ENCODE measurements at regions not wholly inside any gene's neighbourhood (a gene's known extent, or its start where the extent isn't known, plus 50 kb on each side); places are given as distances from the start of the nearest gene placed in this dataset.

DNA sequence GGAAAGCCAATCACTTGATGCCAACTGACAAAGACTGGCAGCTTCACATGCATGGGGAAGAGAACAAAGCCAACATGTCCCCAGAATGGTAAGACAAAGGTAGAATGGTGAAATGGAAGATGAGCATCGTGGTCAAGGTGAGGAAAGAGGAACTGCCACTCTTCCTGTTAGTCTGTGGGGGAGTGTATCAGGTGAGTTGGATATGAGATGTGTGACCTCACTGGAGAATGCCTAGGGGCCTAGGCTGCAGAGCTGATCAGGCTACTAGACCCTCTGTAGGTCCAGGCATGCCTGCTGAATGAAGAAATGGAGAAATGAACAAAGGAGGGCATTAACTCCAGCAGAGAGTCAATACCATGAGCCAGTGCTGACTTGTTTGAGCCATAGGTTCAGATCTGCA, 112.4 kb upstream of the SLC1A3 start:
- H3K27ac ChIP-seq (replicated peaks): no peak overlapping the region
- TF ChIP-seq, protein P1, sequence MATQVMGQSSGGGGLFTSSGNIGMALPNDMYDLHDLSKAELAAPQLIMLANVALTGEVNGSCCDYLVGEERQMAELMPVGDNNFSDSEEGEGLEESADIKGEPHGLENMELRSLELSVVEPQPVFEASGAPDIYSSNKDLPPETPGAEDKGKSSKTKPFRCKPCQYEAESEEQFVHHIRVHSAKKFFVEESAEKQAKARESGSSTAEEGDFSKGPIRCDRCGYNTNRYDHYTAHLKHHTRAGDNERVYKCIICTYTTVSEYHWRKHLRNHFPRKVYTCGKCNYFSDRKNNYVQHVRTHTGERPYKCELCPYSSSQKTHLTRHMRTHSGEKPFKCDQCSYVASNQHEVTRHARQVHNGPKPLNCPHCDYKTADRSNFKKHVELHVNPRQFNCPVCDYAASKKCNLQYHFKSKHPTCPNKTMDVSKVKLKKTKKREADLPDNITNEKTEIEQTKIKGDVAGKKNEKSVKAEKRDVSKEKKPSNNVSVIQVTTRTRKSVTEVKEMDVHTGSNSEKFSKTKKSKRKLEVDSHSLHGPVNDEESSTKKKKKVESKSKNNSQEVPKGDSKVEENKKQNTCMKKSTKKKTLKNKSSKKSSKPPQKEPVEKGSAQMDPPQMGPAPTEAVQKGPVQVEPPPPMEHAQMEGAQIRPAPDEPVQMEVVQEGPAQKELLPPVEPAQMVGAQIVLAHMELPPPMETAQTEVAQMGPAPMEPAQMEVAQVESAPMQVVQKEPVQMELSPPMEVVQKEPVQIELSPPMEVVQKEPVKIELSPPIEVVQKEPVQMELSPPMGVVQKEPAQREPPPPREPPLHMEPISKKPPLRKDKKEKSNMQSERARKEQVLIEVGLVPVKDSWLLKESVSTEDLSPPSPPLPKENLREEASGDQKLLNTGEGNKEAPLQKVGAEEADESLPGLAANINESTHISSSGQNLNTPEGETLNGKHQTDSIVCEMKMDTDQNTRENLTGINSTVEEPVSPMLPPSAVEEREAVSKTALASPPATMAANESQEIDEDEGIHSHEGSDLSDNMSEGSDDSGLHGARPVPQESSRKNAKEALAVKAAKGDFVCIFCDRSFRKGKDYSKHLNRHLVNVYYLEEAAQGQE (IDR thresholded peaks at IDR 0.05; ENCODE audit: insufficient replicate concordance, low read depth): no peak
- TF ChIP-seq SPI1 (IDR thresholded peaks at IDR 0.05; ENCODE audit: borderline replicate concordance, low read depth) (no peak), GABPA (IDR thresholded peaks at IDR 0.05; ENCODE audit: low read depth) (no peak), POLR2AphosphoS5 (IDR thresholded peaks at IDR 0.05; ENCODE audit: low read depth) (no peak)
- TF ChIP-seq, protein P2, sequence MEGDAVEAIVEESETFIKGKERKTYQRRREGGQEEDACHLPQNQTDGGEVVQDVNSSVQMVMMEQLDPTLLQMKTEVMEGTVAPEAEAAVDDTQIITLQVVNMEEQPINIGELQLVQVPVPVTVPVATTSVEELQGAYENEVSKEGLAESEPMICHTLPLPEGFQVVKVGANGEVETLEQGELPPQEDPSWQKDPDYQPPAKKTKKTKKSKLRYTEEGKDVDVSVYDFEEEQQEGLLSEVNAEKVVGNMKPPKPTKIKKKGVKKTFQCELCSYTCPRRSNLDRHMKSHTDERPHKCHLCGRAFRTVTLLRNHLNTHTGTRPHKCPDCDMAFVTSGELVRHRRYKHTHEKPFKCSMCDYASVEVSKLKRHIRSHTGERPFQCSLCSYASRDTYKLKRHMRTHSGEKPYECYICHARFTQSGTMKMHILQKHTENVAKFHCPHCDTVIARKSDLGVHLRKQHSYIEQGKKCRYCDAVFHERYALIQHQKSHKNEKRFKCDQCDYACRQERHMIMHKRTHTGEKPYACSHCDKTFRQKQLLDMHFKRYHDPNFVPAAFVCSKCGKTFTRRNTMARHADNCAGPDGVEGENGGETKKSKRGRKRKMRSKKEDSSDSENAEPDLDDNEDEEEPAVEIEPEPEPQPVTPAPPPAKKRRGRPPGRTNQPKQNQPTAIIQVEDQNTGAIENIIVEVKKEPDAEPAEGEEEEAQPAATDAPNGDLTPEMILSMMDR (IDR thresholded peaks at IDR 0.05; ENCODE audit: insufficient read depth, low read length): no peak
- H3K4me3 ChIP-seq (replicated peaks; ENCODE audit: insufficient read depth, low read length): no peak overlapping the region

DNA sequence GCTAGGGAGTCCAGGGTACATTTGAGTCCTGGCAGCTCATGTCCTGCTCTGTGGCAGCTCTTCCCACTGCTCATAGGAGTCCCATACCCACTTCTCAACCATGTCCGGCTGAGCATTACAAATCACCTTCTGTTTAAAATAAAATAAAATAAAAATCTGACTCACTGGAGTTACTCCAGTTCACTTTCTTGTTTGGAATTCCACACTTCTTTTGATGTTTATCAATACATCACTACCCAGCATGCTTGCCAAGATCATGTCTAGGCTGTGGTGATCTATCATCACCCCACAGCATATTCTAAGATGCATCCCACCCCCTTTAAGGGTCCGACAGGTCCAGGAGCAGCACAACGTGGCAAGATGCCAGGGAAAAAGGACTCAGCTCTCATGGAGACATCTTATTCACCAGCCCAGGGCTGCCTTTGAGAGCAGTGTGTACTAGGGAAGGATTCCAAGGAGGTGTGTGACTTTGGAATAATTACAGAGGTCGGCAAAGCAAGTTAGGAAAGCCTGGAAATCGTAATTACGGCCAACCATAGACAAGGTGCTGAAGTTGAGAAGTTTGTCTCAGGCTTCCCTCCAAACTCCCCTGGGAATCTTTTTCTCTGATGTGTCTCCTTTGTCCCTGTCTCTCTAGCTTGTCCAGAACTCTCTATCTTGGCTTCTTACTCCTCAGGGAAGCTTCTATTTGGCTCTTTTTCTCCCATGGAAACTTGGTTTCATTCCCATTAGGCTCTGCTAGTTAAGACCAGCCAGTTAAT, 111.4 kb upstream of the SLC1A3 start:
- no peaks in the 10 kb centered on the region for H3K27me3 ChIP-seq (ENCODE audit: insufficient read depth, poor library complexity, severe bottlenecking)
- TF ChIP-seq, protein P1 (IDR thresholded peaks at IDR 0.05; ENCODE audit: insufficient replicate concordance, low read depth): no peak
- TF ChIP-seq, protein P2 (IDR thresholded peaks at IDR 0.05; ENCODE audit: insufficient read depth, low read length): no peak
- no peak for TF ChIP-seq SPI1 (IDR thresholded peaks at IDR 0.05; ENCODE audit: borderline replicate concordance, low read depth)
- TF ChIP-seq POLR2AphosphoS5 (IDR thresholded peaks at IDR 0.05; ENCODE audit: low read depth): no peak
- TF ChIP-seq GABPA (IDR thresholded peaks at IDR 0.05; ENCODE audit: low read depth): no peak
- no peak for DNase-seq (ENCODE audit: low read depth in 1 of 2, low spot score in 1 of 2)
- H3K27ac ChIP-seq (replicated peaks): no peak overlapping the region
- H3K4me3 ChIP-seq (replicated peaks; ENCODE audit: insufficient read depth, low read length): no peak overlapping the region

More for the DNA sequence above, 112.4 kb upstream of the SLC1A3 start:
- DNase-seq (ENCODE audit: low read depth in 1 of 2, low spot score in 1 of 2): no peak
- H3K27me3 ChIP-seq (ENCODE audit: insufficient read depth, poor library complexity, severe bottlenecking): no peaks in the 10 kb centered on the region

DNA sequence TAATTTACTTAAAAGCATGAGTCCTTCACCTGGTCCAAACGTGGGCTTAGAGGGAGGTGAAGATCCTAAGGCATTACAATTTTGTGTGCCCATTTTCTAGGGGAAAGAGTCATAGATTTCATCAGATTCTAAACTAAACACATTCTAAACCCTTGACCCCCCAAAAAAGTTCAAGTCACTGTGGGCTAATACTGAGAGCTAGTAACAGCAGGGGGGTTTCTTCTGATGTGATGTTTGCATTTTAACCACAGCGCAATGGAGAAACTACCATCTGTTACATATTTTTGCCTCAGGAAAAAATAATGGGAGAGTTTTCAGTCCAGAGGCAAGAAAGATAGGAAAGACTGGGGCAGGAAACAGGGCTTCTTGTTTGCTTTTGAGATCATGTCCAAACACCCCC, 110.8 kb upstream of the SLC1A3 start:
- Histone ChIP-seq H3K27ac (replicated peaks) (no peak overlapping the region), H3K27me3 (ENCODE audit: insufficient read depth, poor library complexity, severe bottlenecking) (no peaks in the 10 kb centered on the region), H3K4me3 (replicated peaks; ENCODE audit: insufficient read depth, low read length) (no peak overlapping the region)
- DNase-seq (ENCODE audit: low read depth in 1 of 2, low spot score in 1 of 2): no peak
- TF ChIP-seq SPI1 (IDR thresholded peaks at IDR 0.05; ENCODE audit: borderline replicate concordance, low read depth) (no peak), GABPA (IDR thresholded peaks at IDR 0.05; ENCODE audit: low read depth) (no peak), POLR2AphosphoS5 (IDR thresholded peaks at IDR 0.05; ENCODE audit: low read depth) (no peak)
- TF ChIP-seq, protein P2 (IDR thresholded peaks at IDR 0.05; ENCODE audit: insufficient read depth, low read length): no peak
- TF ChIP-seq, protein P1 (IDR thresholded peaks at IDR 0.05; ENCODE audit: insufficient replicate concordance, low read depth): no peak

All from HL-60 (cell line).